Mesenchymal stem cell (in vitro differentiated cells and primary cell): ENCODE measurements at regions not wholly inside any gene's neighbourhood (a gene's known extent, or its start where the extent isn't known, plus 50 kb on each side); places are given as distances from the start of the nearest gene placed in this dataset.

Experiments used
- DNase-seq: peaks from one replicate; pipeline ENCODE4 v3.0.0-alpha.2; 2013
- H2AFZ ChIP-seq: one replicate; pipeline ENCODE4 v1.6.1; 2013; ENCODE audit warnings: low read depth, mild to moderate bottlenecking, control low read depth, inconsistent platforms, low read length, moderate library complexity
- H2AK5ac ChIP-seq: 2 replicates; pipeline ENCODE4 v1.6.1; 2013; ENCODE audit warnings: low read length, moderate library complexity, mild to moderate bottlenecking, inconsistent platforms; ENCODE audit not compliant: severe bottlenecking
- H2BK120ac ChIP-seq: one replicate; pipeline ENCODE4 v1.6.1; 2013; ENCODE audit warnings: low read depth, mild to moderate bottlenecking, inconsistent platforms, low read length, moderate library complexity
- H2BK12ac ChIP-seq, 2 experiments: one replicate each; pipeline ENCODE4 v1.6.1; 2013; ENCODE audit warnings: inconsistent platforms in 2 of 2, low read length in 2 of 2, mild to moderate bottlenecking in 2 of 2, moderate library complexity in 2 of 2, control low read depth in 1 of 2
- H2BK15ac ChIP-seq: one replicate; pipeline ENCODE4 v1.6.1; 2013; ENCODE audit warnings: mild to moderate bottlenecking, low read depth, inconsistent platforms; ENCODE audit not compliant: poor library complexity, severe bottlenecking
- H2BK5ac ChIP-seq: 2 replicates; pipeline ENCODE4 v1.6.1; 2013; ENCODE audit warnings: low read depth, mild to moderate bottlenecking, low read length, control low read depth, inconsistent platforms; ENCODE audit not compliant: poor library complexity, severe bottlenecking
- H3K14ac ChIP-seq, 2 experiments: one replicate each; pipeline ENCODE4 v1.6.1; 2013; ENCODE audit warnings: inconsistent platforms in 2 of 2, low read length in 2 of 2, control low read depth in 1 of 2, mild to moderate bottlenecking in 1 of 2, moderate library complexity in 1 of 2
- H3K18ac ChIP-seq, 2 experiments: one replicate each; pipeline ENCODE4 v1.6.1; 2013; ENCODE audit warnings: inconsistent platforms in 2 of 2, low read length in 2 of 2, control low read depth in 1 of 2, low read depth in 1 of 2, mild to moderate bottlenecking in 1 of 2
- H3K23ac ChIP-seq, 2 experiments: one replicate each; pipeline ENCODE4 v1.6.1; 2013; ENCODE audit warnings: inconsistent platforms in 2 of 2, low read length in 2 of 2, mild to moderate bottlenecking in 2 of 2, moderate library complexity in 2 of 2, control low read depth in 1 of 2
- H3K27ac ChIP-seq: 2 replicates; pipeline ENCODE4 v1.5.1; 2013; ENCODE audit warnings: mild to moderate bottlenecking, moderate library complexity, low read length, control low read depth, inconsistent platforms; ENCODE audit not compliant: poor library complexity, severe bottlenecking
- H3K27me3 ChIP-seq, 2 experiments: 2 replicates each; pipeline versions ENCODE4 v1.6.1 to v1.7.0; 2013; ENCODE audit warnings: low read length in 2 of 2, mild to moderate bottlenecking in 2 of 2, moderate library complexity in 2 of 2, control low read depth in 1 of 2, inconsistent platforms in 1 of 2; ENCODE audit not compliant: control insufficient read depth in 1 of 2, insufficient read depth in 1 of 2
- H3K36me3 ChIP-seq, 2 experiments: 2 replicates each; pipeline versions ENCODE4 v1.6.1 to v1.7.0; 2013; ENCODE audit warnings: low read length in 2 of 2, control low read depth in 1 of 2, inconsistent platforms in 1 of 2, low read depth in 1 of 2, mild to moderate bottlenecking in 1 of 2; ENCODE audit not compliant: insufficient read depth in 2 of 2, control insufficient read depth in 1 of 2
- H3K4ac ChIP-seq, 2 experiments: one replicate each; pipeline ENCODE4 v1.6.1; 2013; ENCODE audit warnings: inconsistent platforms in 2 of 2, low read length in 2 of 2, mild to moderate bottlenecking in 2 of 2, moderate library complexity in 2 of 2, control low read depth in 1 of 2, low read depth in 1 of 2
- H3K4me1 ChIP-seq: 2 replicates; pipeline ENCODE4 v1.6.1; 2013; ENCODE audit warnings: low read depth, low read length, control low read depth; ENCODE audit not compliant: control insufficient read depth, insufficient read depth
- H3K4me2 ChIP-seq: 2 replicates; pipeline ENCODE4 v1.6.1; 2013; ENCODE audit warnings: low read length, mild to moderate bottlenecking, inconsistent platforms; ENCODE audit not compliant: poor library complexity, severe bottlenecking
- H3K4me3 ChIP-seq, 2 experiments: 2 replicates each; pipeline versions ENCODE4 v1.5.1 to v1.7.0; 2013; ENCODE audit warnings: low read length in 2 of 2, mild to moderate bottlenecking in 2 of 2, control low read depth in 1 of 2, low read depth in 1 of 2; ENCODE audit not compliant: insufficient read depth in 1 of 2
- H3K79me1 ChIP-seq: replicated peaks from 2 replicates; pipeline ENCODE4 v1.6.1; 2013; ENCODE audit warnings: mild to moderate bottlenecking, control low read depth, low read length, inconsistent platforms; ENCODE audit not compliant: poor library complexity, severe bottlenecking
- H3K9ac ChIP-seq: 2 replicates; pipeline ENCODE4 v1.7.0; 2013; ENCODE audit warnings: mild to moderate bottlenecking, low read length, moderate library complexity
- H3K9me3 ChIP-seq: 2 replicates; pipeline ENCODE4 v1.7.0; 2013; ENCODE audit warnings: mild to moderate bottlenecking, low read length; ENCODE audit not compliant: control insufficient read depth
- H4K8ac ChIP-seq: one replicate; pipeline ENCODE4 v1.6.1; 2013; ENCODE audit warnings: inconsistent platforms, mild to moderate bottlenecking, low read length, moderate library complexity
- H4K91ac ChIP-seq: one replicate; pipeline ENCODE4 v1.6.1; 2013; ENCODE audit warnings: mild to moderate bottlenecking, low read length, inconsistent platforms
- WGBS: methylation state at CpG from one replicate; pipeline ENCODE4 v1.1.7; 2013; ENCODE audit warnings: mixed read lengths; 5-methylcytosine and 5-hydroxymethylcytosine counted together

DNA sequence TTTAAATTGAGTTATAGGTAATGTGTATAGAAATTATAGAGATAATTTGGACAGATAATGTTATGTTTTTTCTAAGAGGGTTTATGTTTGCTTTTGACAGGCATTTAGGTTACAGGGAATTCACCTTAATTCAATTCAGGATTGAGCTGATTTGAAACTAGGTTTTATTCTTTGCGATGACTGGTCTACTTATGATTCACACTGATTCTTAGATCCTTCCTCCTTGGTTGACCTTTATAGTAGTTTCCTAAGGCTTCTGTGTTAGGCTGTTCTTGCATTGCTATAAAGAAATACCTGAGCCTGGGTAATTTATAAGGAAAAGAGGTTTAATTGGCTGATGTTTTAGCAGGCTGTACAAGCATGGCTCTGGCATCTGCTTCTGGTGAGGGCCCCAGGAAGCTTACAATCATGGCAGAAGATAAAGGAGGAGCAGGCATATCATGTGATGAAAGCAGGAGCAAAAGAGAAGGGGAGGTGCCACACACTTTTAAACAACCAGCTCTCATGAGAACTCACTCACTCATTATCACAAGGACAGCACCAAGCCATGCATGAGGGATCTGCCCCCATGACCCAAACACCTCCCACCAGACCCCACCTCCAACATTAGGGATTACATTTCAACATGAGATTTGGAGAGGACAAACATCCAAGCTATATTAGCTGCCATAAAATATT, 155.0 kb upstream of the SFRP2 start:
- Histone ChIP-seq H4K8ac (no peak overlapping the region), H3K9ac (no peak overlapping the region), H3K4me3 (no peak overlapping the region), H2BK12ac (no peak overlapping the region), H2AFZ (no peak overlapping the region), H3K4me2 (no peak overlapping the region), H3K36me3 (no peaks in the 10 kb centered on the region), H2AK5ac (no peak overlapping the region), H2BK15ac (no peak overlapping the region), H3K14ac (no peak overlapping the region), H3K23ac (no peak overlapping the region), H3K4ac (no peak overlapping the region), H2BK5ac (no peak overlapping the region), H3K18ac (no peak overlapping the region), H3K79me1 (no peaks in the 10 kb centered on the region), H3K27me3 (no peaks in the 10 kb centered on the region), H3K4me1 (no peaks in the 10 kb centered on the region), H2BK120ac (no peak overlapping the region), H3K9me3 (peaks cover 35% of the 10 kb centered on the region), H4K91ac (no peak overlapping the region), H3K27ac (no peak overlapping the region)
- no peak for DNase-seq
- 100% methylated on average over 1 of the region's 1 CpG for WGBS

DNA sequence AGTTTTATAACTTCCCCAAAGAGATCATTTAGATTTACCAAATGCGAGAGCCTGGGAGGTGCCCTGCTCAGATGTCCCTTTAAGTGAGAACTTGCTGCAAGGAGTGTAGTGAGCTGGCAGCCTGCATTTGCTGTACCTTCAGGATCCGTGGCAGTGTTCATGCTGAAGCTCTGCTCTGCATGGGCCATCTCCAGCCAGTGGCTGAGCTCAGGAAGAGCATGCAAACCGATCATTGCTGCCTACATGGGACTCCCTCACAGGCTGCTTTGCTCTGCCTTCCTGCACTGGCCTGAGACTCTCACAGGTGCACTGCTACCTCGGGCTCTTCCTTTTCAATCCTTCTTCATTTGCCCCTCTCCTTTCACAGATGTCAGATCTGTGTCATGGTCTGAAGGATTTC, 152.0 kb upstream of the SFRP2 start:
- Histone ChIP-seq H3K23ac (no peak overlapping the region), H3K4me1 (no peaks in the 10 kb centered on the region)
- 77% methylated on average over 4 of the region's 4 CpGs for WGBS

DNA sequence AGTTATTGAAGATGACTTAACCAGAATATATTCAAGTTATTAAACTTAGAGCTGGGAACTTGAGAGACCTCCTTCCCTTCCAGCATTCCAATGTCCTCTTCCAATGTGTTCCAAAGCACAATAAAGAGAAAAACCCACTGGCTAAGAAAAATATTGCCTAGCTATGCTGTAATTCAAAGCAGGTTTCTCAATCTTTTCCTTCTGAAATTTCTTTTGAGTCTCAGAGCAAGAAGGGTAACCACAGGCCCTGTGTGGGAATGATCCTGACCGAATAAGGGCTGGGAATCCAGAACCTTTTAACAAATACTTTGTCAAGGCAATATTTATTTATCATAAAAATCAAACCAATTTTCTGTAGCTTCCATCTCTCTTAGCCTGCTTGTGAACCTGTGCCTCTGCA, 150.7 kb upstream of the SFRP2 start:
- no peak overlapping the region for H3K27ac ChIP-seq
- no peaks in the 10 kb centered on the region for H3K79me1 ChIP-seq
- no peak overlapping the region for H3K4me3 ChIP-seq
- no peak overlapping the region for H3K4ac ChIP-seq
- H3K9ac ChIP-seq, result no peak overlapping the region
- no peak for DNase-seq
- H3K4me2 ChIP-seq, result no peak overlapping the region
- H3K36me3 ChIP-seq, result no peaks in the 10 kb centered on the region
- WGBS, result 92% methylated on average over 1 of the region's 1 CpG
- no peak overlapping the region for H4K8ac ChIP-seq
- H3K9me3 ChIP-seq, result peaks cover 4% of the 10 kb centered on the region
- H3K14ac ChIP-seq, result no peak overlapping the region
- no peaks in the 10 kb centered on the region for H3K4me1 ChIP-seq
- H3K27me3 ChIP-seq, result no peaks in the 10 kb centered on the region
- H2BK12ac ChIP-seq, result no peak overlapping the region
- no peak overlapping the region for H2BK15ac ChIP-seq
- no peak overlapping the region for H2BK5ac ChIP-seq
- H2AFZ ChIP-seq, result no peak overlapping the region
- no peak overlapping the region for H4K91ac ChIP-seq
- no peak overlapping the region for H3K18ac ChIP-seq
- H2BK120ac ChIP-seq, result no peak overlapping the region
- H3K23ac ChIP-seq, result no peak overlapping the region
- H2AK5ac ChIP-seq, result no peak overlapping the region

More for the DNA sequence above, 152.0 kb upstream of the SFRP2 start:
- peak overlapping the region; percentile 18 for H2AFZ ChIP-seq
- DNase-seq, result no peak
- no peak overlapping the region for H3K18ac ChIP-seq
- H3K27me3 ChIP-seq, result no peaks in the 10 kb centered on the region
- no peaks in the 10 kb centered on the region for H3K36me3 ChIP-seq
- no peak overlapping the region for H2AK5ac ChIP-seq
- H3K9me3 ChIP-seq, result peaks cover 14% of the 10 kb centered on the region
- no peak overlapping the region for H2BK120ac ChIP-seq
- no peak overlapping the region for H3K4me2 ChIP-seq
- H4K8ac ChIP-seq, result no peak overlapping the region
- H3K4ac ChIP-seq, result no peak overlapping the region
- no peaks in the 10 kb centered on the region for H3K79me1 ChIP-seq
- no peak overlapping the region for H2BK12ac ChIP-seq
- H3K9ac ChIP-seq, result no peak overlapping the region
- H3K4me3 ChIP-seq, result no peak overlapping the region
- H3K14ac ChIP-seq, result no peak overlapping the region
- H2BK5ac ChIP-seq, result no peak overlapping the region
- H3K27ac ChIP-seq, result no peak overlapping the region
- no peak overlapping the region for H2BK15ac ChIP-seq
- H4K91ac ChIP-seq, result no peak overlapping the region

DNA sequence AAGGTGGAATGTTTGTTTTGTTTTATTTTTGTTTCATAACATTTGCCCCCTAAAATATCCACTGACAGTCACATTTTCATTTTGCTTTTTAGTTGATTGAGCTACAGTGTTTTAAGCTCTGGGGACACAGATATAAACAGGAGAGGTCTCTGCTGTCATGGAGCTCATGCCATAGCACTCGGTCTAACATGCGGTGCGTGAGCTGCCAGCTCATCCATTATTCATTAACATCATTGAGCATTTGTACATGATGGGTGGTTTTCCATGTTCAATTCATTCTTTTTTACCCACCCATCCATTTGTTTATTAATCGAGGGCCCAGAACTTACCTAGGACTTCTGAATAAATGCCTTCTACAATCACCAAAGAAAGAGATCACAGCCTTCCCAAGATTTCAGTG, 150.1 kb upstream of the SFRP2 start:
- no peak overlapping the region for H4K8ac ChIP-seq
- H3K79me1 ChIP-seq, result no peaks in the 10 kb centered on the region
- no peak overlapping the region for H3K14ac ChIP-seq
- DNase-seq, result no peak
- H3K9me3 ChIP-seq, result no peaks in the 10 kb centered on the region
- no peak overlapping the region for H4K91ac ChIP-seq
- no peak overlapping the region for H3K4ac ChIP-seq
- H3K9ac ChIP-seq, result no peak overlapping the region
- H2BK120ac ChIP-seq, result no peak overlapping the region
- no peak overlapping the region for H2BK12ac ChIP-seq
- H3K4me3 ChIP-seq, result no peak overlapping the region
- H3K27me3 ChIP-seq, result no peaks in the 10 kb centered on the region
- WGBS, result 95% methylated on average over 4 of the region's 4 CpGs
- no peak overlapping the region for H3K4me2 ChIP-seq
- no peak overlapping the region for H3K18ac ChIP-seq
- H3K4me1 ChIP-seq, result no peaks in the 10 kb centered on the region
- H3K27ac ChIP-seq, result no peak overlapping the region
- no peak overlapping the region for H2BK5ac ChIP-seq
- no peak overlapping the region for H2AK5ac ChIP-seq
- H2AFZ ChIP-seq, result no peak overlapping the region
- H3K23ac ChIP-seq, result no peak overlapping the region
- no peaks in the 10 kb centered on the region for H3K36me3 ChIP-seq
- no peak overlapping the region for H2BK15ac ChIP-seq
